ENCODE measurements at regions not wholly inside any gene's neighbourhood (a gene's known extent, or its start where the extent isn't known, plus 50 kb on each side); places are given as distances from the start of the nearest gene placed in this dataset.

GRCh38 chr4:162707962-162708361 lies 458.7 kb downstream of the NAF1 start:
- CTCF ChIA-PET = no interaction called here

DNA sequence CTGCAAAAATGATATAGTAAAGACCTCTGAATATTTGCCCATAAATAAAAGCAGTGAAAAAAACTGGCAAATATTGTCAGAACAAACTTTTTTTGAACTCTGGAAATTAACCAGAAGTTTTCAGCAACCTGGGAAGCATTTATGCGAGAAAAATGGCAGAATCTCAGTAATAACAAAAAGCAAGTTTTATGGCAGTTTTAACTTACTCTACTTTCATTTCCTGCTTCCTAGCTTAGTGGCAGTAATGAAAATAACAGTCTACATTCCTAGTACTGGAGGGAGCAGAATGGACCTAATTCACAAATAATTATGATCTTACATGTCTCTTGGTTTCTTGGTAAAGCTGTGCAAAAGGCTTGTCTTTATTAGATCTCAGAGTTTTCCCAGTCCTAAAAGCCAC lies 460.1 kb downstream of the NAF1 start:
- ChIA-PET POLR2A (no interaction called here), CTCF (no interaction called here)
- DNase-seq (ENCODE audit: extremely low spot score) = no peak
- TF ChIP-seq ELF4 (IDR thresholded peaks at IDR 0.05) (no peak), SUZ12 (IDR thresholded peaks at IDR 0.05) (no peak), FOXK2 (IDR thresholded peaks at IDR 0.05) (no peak), BHLHE40 (IDR thresholded peaks at IDR 0.05; ENCODE audit: borderline replicate concordance) (no peak), FOXA1 (IDR thresholded peaks at IDR 0.05) (no peak), NFRKB (IDR thresholded peaks at IDR 0.05) (no peak), LEF1 (IDR thresholded peaks at IDR 0.05; ENCODE audit: borderline replicate concordance) (no peak), HDGF (IDR thresholded peaks at IDR 0.05; ENCODE audit: borderline replicate concordance) (no peak), ARNT (IDR thresholded peaks at IDR 0.05) (no peak), CTBP1 (IDR thresholded peaks at IDR 0.05; ENCODE audit: borderline replicate concordance) (no peak), SP1 (IDR thresholded peaks at IDR 0.05) (no peak), FOXM1 (IDR thresholded peaks at IDR 0.05; ENCODE audit: borderline replicate concordance) (no peak), TARDBP (IDR thresholded peaks at IDR 0.05) (no peak), ZNF384 (IDR thresholded peaks at IDR 0.05) (no peak), L3MBTL2 (conservative IDR thresholded peaks at IDR 0.05) (no peak)
- TF ChIP-seq, protein P1, sequence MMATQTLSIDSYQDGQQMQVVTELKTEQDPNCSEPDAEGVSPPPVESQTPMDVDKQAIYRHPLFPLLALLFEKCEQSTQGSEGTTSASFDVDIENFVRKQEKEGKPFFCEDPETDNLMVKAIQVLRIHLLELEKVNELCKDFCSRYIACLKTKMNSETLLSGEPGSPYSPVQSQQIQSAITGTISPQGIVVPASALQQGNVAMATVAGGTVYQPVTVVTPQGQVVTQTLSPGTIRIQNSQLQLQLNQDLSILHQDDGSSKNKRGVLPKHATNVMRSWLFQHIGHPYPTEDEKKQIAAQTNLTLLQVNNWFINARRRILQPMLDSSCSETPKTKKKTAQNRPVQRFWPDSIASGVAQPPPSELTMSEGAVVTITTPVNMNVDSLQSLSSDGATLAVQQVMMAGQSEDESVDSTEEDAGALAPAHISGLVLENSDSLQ (IDR thresholded peaks at IDR 0.05) = no peak

More at GRCh38 chr4:162707962-162708361, 458.7 kb downstream of the NAF1 start:
- TF ChIP-seq FOXK2 (IDR thresholded peaks at IDR 0.05) = no peak
- POLR2A ChIA-PET = no interaction called here
- no peak for DNase-seq (ENCODE audit: extremely low spot score)

DNA sequence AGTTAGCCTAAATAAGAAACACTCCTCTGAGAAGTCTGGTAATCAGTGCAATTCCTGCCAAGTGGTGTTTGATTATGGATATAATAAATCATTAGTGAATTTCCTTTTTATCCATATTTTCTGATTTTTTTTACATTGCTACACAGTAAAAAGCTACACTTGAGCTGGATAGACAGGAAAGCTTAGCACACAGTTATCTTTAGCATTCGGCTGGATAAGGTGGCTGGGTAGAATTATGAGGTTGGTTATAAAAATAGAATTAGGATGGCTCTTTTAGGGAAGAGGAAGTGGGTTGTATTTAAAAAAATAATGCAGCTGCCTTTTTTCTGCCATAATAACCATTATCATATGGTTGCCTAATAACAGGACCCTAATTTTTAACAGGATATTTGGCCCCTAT lies 460.6 kb downstream of the NAF1 start:
- ChIA-PET CTCF (no interaction called here), POLR2A (no interaction called here)
- no peak for TF ChIP-seq NFRKB (IDR thresholded peaks at IDR 0.05)
- TF ChIP-seq HDGF (IDR thresholded peaks at IDR 0.05; ENCODE audit: borderline replicate concordance) = no peak
- TF ChIP-seq FOXA1 (IDR thresholded peaks at IDR 0.05) = no peak
- TF ChIP-seq ZNF384 (IDR thresholded peaks at IDR 0.05) = no peak
- no peak for TF ChIP-seq SP1 (IDR thresholded peaks at IDR 0.05)
- no peak for TF ChIP-seq LEF1 (IDR thresholded peaks at IDR 0.05; ENCODE audit: borderline replicate concordance)
- TF ChIP-seq ARNT (IDR thresholded peaks at IDR 0.05) = no peak
- DNase-seq (ENCODE audit: extremely low spot score) = no peak

- ChIA-PET POLR2A (no interaction called here), CTCF (no interaction called here)
- TF ChIP-seq BHLHE40 (IDR thresholded peaks at IDR 0.05; ENCODE audit: borderline replicate concordance) = no peak
- no peak for DNase-seq (ENCODE audit: extremely low spot score)
Observed at GRCh38 chr4:162705130-162705803, 461.4 kb downstream of the NAF1 start.

DNA sequence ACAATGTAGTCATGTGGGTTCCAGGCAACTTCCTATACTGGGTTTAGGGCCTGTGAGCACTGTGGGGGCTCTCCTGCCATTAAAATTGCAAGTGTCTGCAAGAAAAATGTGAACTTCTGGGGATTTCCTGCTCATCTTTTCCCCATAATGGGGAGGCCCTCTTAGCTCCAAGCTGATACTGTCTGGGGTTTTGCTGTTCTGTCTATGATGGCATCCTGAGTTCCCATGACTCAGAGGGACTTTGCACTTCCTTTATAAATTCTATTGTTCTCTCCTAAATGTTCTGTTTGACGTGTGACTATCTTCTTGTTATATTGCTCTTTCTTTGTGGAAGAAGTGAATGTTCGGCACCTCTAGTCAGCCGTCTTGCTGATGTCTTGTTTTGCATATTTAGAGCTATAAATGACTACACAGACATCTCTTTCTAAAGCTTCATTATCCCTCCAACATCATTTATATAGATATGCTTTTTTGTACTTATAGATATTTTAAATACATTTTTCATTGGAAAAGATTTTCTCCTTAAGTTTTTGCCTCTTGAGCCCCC lies 465.8 kb downstream of the NAF1 start:
- no peak for DNase-seq (ENCODE audit: extremely low spot score)
- TF ChIP-seq ELF4 (IDR thresholded peaks at IDR 0.05) (no peak), FOXK2 (IDR thresholded peaks at IDR 0.05) (no peak), ARNT (IDR thresholded peaks at IDR 0.05) (no peak), FOXM1 (IDR thresholded peaks at IDR 0.05; ENCODE audit: borderline replicate concordance) (no peak), ZNF384 (IDR thresholded peaks at IDR 0.05) (no peak), L3MBTL2 (conservative IDR thresholded peaks at IDR 0.05) (no peak), CTBP1 (IDR thresholded peaks at IDR 0.05; ENCODE audit: borderline replicate concordance) (no peak), BHLHE40 (IDR thresholded peaks at IDR 0.05; ENCODE audit: borderline replicate concordance) (no peak), SUZ12 (IDR thresholded peaks at IDR 0.05) (no peak), TARDBP (IDR thresholded peaks at IDR 0.05) (no peak), NFRKB (IDR thresholded peaks at IDR 0.05) (no peak)
- TF ChIP-seq, protein P1 (IDR thresholded peaks at IDR 0.05) = no peak
- ChIA-PET CTCF (interaction anchor here (0.7 kb wide), 1 partner anchor 226 kb away, joined by 3 read pairs; no protein-coding TSS in a partner anchor), POLR2A (no interaction called here)

DNA sequence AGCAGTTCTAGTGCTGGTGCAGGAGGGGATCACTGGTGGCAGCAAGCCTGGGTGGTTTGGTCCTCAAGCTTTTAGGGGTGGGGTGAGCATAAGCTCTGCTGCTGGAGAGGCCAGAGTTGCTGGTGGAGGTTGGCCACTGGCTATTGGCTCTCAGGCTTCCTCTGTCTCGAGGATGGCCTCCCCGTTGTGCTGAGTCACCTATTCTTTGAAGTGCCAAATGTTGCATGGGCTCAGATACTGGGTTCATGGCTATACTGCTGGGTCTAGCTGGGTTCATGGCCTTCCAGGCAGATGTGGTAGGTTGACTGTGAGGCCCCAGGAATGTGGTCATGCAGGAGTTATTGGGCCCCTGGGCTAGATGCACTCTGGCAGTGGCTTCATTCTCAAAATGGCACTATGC lies 466.3 kb downstream of the NAF1 start:
- CTCF ChIA-PET = no interaction called here
- no peak for DNase-seq (ENCODE audit: extremely low spot score)
- POLR2A ChIA-PET = no interaction called here
- TF ChIP-seq FOXK2 (IDR thresholded peaks at IDR 0.05) = no peak
- TF ChIP-seq CTBP1 (IDR thresholded peaks at IDR 0.05; ENCODE audit: borderline replicate concordance) = no peak
- TF ChIP-seq SP1 (IDR thresholded peaks at IDR 0.05) = no peak
- TF ChIP-seq ELF4 (IDR thresholded peaks at IDR 0.05) = no peak
- TF ChIP-seq SUZ12 (IDR thresholded peaks at IDR 0.05) = no peak

GRCh38 chr4:162699629-162700028 lies 467.1 kb downstream of the NAF1 start:
- DNase-seq (ENCODE audit: extremely low spot score) = no peak
- ChIA-PET POLR2A (no interaction called here), CTCF (no interaction called here)
- no peak for TF ChIP-seq FOXA1 (IDR thresholded peaks at IDR 0.05)
- no peak for TF ChIP-seq ELF4 (IDR thresholded peaks at IDR 0.05)
- no peak for TF ChIP-seq SP1 (IDR thresholded peaks at IDR 0.05)
- TF ChIP-seq NFRKB (IDR thresholded peaks at IDR 0.05) = no peak
- TF ChIP-seq FOXM1 (IDR thresholded peaks at IDR 0.05; ENCODE audit: borderline replicate concordance) = no peak
- no peak for TF ChIP-seq ZNF384 (IDR thresholded peaks at IDR 0.05)
- no peak for TF ChIP-seq BHLHE40 (IDR thresholded peaks at IDR 0.05; ENCODE audit: borderline replicate concordance)
- no peak for TF ChIP-seq LEF1 (IDR thresholded peaks at IDR 0.05; ENCODE audit: borderline replicate concordance)
- TF ChIP-seq, protein P1 (IDR thresholded peaks at IDR 0.05) = no peak
- TF ChIP-seq SUZ12 (IDR thresholded peaks at IDR 0.05) = no peak
- TF ChIP-seq HDGF (IDR thresholded peaks at IDR 0.05; ENCODE audit: borderline replicate concordance) = no peak
- TF ChIP-seq CTBP1 (IDR thresholded peaks at IDR 0.05; ENCODE audit: borderline replicate concordance) = no peak
- TF ChIP-seq L3MBTL2 (conservative IDR thresholded peaks at IDR 0.05) = no peak
- TF ChIP-seq FOXK2 (IDR thresholded peaks at IDR 0.05) = no peak
- TF ChIP-seq ARNT (IDR thresholded peaks at IDR 0.05) = no peak
- TF ChIP-seq TARDBP (IDR thresholded peaks at IDR 0.05) = no peak
